HUES64 (cell line): ENCODE measurements at regions not wholly inside any gene's neighbourhood (a gene's known extent, or its start where the extent isn't known, plus 50 kb on each side); places are given as distances from the start of the nearest gene placed in this dataset.

Experiments
- H3K27ac ChIP-seq: 2 replicates; pipeline ENCODE4 v1.7.0; 2013; ENCODE audit warnings: low read depth, low read length, inconsistent platforms
- H3K27me3 ChIP-seq: 2 replicates; pipeline ENCODE4 v1.6.1; 2013; ENCODE audit warnings: mild to moderate bottlenecking, low read length; ENCODE audit not compliant: insufficient read depth
- H3K36me3 ChIP-seq: 2 replicates; pipeline ENCODE4 v1.6.1; 2013; ENCODE audit warnings: mild to moderate bottlenecking, low read length; ENCODE audit not compliant: insufficient read depth
- H3K4me1 ChIP-seq: 2 replicates; pipeline ENCODE4 v1.6.1; 2013; ENCODE audit warnings: mild to moderate bottlenecking, low read length, moderate library complexity; ENCODE audit not compliant: insufficient read depth
- H3K4me3 ChIP-seq: 2 replicates; pipeline ENCODE4 v1.5.1; 2013; ENCODE audit warnings: mild to moderate bottlenecking, low read length, moderate library complexity
- H3K9ac ChIP-seq: 2 replicates; pipeline ENCODE4 v1.6.1; 2013; ENCODE audit warnings: mild to moderate bottlenecking, low read depth, low read length
- H3K9me3 ChIP-seq: 2 replicates; pipeline ENCODE4 v1.6.1; 2013; ENCODE audit warnings: low read depth, low read length; ENCODE audit not compliant: insufficient read depth
- WGBS: fragments of 150-250, 120-280 bp; methylation state at CpG from one replicate; pipeline ENCODE4 v1.1.7; 2013; ENCODE audit warnings: missing lambda C conversion rate; 5-methylcytosine and 5-hydroxymethylcytosine counted together

DNA sequence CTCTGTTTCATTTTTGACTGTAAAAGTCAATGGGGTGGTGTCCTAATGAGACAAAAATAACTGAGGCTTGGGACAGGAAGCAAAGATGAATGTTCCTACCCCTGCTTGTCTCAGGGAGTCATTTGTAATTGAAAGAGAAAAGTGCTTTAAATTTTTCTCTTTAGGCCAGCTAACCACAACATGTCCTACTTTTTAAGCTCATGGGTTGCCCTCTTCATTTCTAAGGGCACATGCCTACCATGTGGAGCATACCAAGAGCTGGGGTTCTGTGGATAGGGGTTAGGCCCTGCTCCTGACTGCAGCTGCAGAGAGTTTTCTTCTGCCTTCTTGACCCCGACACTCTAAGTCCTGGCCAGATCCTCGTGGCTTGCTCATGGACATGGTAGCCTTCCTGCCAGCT is 96.8 kb upstream of the ARL4C start:
- Histone ChIP-seq H3K9ac (no peak overlapping the region), H3K4me1 (peaks cover 20% of the 10 kb centered on the region), H3K36me3 (no peaks in the 10 kb centered on the region), H3K27me3 (peaks cover 5% of the 10 kb centered on the region; the same call in 1 of the 2 replicates), H3K9me3 (no peaks in the 10 kb centered on the region), H3K27ac (no peak overlapping the region), H3K4me3 (no peak overlapping the region)
- WGBS, result 96% methylated on average over 2 of the region's 2 CpGs

GRCh38 chr2:234592541-234592940 is 95.7 kb upstream of the ARL4C start:
- Histone ChIP-seq H3K9ac (no peak overlapping the region), H3K4me3 (no peak overlapping the region), H3K27me3 (peaks cover 5% of the 10 kb centered on the region; the same call in 1 of the 2 replicates), H3K36me3 (no peaks in the 10 kb centered on the region), H3K4me1 (peaks cover 22% of the 10 kb centered on the region), H3K27ac (no peak overlapping the region), H3K9me3 (no peaks in the 10 kb centered on the region)
- 95% methylated on average over 5 of the region's 5 CpGs for WGBS

GRCh38 chr2:234590076-234590475 is 93.2 kb upstream of the ARL4C start:
- Histone ChIP-seq H3K9me3 (no peaks in the 10 kb centered on the region), H3K9ac (no peak overlapping the region), H3K36me3 (no peaks in the 10 kb centered on the region), H3K4me3 (no peak overlapping the region), H3K27me3 (peaks cover 5% of the 10 kb centered on the region; the same call in 1 of the 2 replicates), H3K4me1 (peaks cover 10% of the 10 kb centered on the region; the same call in 1 of the 2 replicates), H3K27ac (no peak overlapping the region)
- whole genome bisulfite sequencing, result 91% methylated on average over 3 of the region's 3 CpGs

DNA sequence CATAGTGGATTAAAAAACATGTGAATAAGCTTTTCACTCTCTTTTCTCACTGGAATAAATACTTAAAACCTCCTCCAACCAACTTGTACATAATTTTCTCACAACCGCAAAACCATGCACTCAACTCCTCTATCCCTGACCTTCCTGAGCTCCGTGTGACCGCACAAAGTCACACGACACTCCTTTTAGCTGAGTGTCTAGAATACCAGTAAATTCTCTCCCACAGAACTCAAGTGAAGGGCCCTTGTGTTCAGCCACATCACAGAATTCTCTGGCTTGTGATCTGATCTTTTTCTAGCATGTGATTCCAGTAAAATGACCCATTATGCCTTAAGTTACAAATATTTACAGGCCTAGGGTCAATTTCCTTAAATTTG is 91.2 kb upstream of the ARL4C start:
- H3K27ac ChIP-seq, result no peak overlapping the region
- H3K4me3 ChIP-seq, result no peak overlapping the region
- H3K27me3 ChIP-seq, result peaks cover 2% of the 10 kb centered on the region; the same call in 1 of the 2 replicates
- H3K36me3 ChIP-seq, result no peaks in the 10 kb centered on the region
- no peaks in the 10 kb centered on the region for H3K9me3 ChIP-seq
- peaks cover 10% of the 10 kb centered on the region; the same call in 1 of the 2 replicates for H3K4me1 ChIP-seq
- WGBS, result 95% methylated on average over 4 of the region's 4 CpGs
- no peak overlapping the region for H3K9ac ChIP-seq

DNA sequence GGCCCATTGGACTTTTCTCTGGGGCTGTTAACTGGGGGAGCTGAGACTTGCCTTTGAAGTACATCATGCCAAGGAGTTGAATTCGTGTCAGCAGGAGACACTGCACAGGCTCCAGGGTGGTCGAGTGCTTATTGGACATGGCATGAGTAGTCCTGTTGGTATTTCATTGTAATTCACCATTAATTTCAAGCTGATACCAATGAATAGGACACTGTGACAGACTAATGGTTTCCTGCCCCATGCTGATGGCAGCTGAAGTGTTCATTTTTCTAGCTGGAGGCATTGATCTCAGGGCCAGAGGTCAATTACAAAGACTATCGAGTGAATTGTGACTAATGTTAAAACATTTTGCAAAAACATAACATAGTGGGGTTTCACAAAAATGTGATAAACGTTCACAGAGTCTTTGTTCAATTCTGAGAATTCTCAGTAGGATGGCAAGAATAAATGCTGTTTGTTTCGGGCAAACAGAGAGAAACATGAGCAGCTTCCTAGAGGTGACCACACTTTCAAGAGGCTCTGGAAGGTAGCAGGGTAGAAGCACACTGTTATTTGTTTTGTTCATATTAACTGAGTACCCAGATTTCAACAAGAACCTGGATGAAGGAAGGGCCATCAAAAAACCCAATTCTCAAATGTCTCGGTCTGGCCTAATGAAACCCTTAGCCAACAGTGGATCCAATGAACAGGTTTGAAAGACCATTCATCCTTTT is 90.6 kb upstream of the ARL4C start:
- Histone ChIP-seq H3K9ac (no peak overlapping the region), H3K27ac (no peak overlapping the region), H3K36me3 (no peaks in the 10 kb centered on the region), H3K9me3 (no peaks in the 10 kb centered on the region), H3K4me1 (peaks cover 11% of the 10 kb centered on the region; the same call in 1 of the 2 replicates), H3K4me3 (no peak overlapping the region), H3K27me3 (peaks cover 2% of the 10 kb centered on the region; the same call in 1 of the 2 replicates)
- WGBS, result 87% methylated on average over 6 of the region's 6 CpGs

DNA sequence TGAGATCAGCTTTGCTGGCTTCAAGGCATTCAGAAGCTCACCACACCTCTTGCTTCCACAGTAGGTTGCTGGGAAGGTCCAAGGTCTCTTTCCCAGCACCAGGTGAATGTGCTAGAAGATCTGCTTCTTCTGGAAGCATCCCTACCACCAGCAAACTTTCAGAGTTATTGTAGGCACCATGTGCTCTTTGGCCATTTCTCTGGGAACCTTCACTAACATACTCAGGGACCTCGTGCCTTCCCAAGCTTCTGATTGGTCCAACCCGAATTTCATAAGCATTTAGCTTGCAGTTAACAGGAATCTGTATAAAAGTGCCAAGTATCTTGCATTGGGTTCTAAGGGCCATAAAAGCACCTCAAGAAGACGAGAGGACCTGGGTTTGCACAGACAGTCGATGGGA is 86.5 kb upstream of the ARL4C start:
- no peaks in the 10 kb centered on the region for H3K27me3 ChIP-seq
- no peak overlapping the region for H3K27ac ChIP-seq
- WGBS, result 93% methylated on average over 4 of the region's 4 CpGs
- H3K4me3 ChIP-seq, result no peak overlapping the region
- no peaks in the 10 kb centered on the region for H3K9me3 ChIP-seq
- no peak overlapping the region for H3K9ac ChIP-seq
- H3K36me3 ChIP-seq, result no peaks in the 10 kb centered on the region
- peaks cover 29% of the 10 kb centered on the region for H3K4me1 ChIP-seq

DNA sequence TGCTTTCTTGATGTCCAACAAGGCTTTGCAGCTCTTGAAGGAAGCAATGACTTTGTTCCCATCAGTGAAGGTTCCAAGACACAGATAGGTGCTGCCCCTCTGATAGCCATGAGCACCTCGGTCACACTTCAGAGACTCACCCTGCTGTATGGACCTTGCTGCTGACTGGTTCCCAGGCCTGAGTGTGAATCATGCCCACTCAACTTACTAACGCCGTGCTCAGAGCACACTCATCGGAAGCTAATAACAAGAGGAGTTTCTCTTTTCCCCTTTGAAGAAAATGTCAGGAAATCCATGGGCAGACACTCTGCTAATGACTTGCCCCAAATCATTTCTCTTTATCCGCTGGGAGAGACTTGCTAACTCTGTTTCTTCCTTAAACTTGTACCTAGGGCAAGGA is 83.8 kb upstream of the ARL4C start:
- no peaks in the 10 kb centered on the region for H3K9me3 ChIP-seq
- no peaks in the 10 kb centered on the region for H3K36me3 ChIP-seq
- H3K27me3 ChIP-seq, result no peaks in the 10 kb centered on the region
- H3K9ac ChIP-seq, result no peak overlapping the region
- no peak overlapping the region for H3K27ac ChIP-seq
- no peak overlapping the region for H3K4me3 ChIP-seq
- peaks cover 28% of the 10 kb centered on the region for H3K4me1 ChIP-seq
- WGBS, result 93% methylated on average over 5 of the region's 5 CpGs

DNA sequence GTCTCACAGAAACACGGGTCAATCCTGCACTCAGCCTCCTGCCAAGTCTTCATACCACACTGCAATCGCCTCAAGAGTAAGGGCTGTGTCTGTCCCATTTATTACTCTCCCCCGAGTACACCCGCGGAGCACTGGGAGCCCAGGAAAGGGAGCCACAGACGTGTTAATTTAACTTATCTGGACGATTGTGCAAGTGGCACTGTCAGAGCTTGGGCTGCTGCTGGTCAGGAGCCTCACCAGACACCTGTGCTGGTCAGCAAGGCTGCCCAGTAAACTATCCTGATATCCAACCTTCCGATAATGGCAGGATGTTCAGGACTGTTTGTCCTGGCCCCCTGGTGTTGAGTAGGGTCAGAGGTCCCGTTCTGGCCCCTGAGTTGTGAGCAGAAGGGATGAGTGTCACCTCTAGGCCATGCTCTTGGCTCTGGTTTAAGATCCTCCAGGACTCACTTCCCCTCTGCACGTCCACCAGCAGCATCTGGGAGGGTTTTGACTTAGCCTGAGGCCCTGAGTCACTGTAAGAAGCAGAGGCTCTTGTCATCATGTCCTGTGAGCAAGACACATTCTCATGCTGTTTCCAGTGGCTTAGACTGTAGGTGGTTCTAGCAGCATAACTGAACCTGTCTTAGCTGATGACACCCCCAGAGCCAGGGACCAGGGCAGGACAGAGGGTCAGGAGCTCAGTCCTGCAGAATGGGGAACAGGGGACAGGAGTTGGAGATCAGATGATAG is 82.5 kb upstream of the ARL4C start:
- WGBS, result 88% methylated on average over 10 of the region's 10 CpGs
- peaks cover 28% of the 10 kb centered on the region for H3K4me1 ChIP-seq
- no peaks in the 10 kb centered on the region for H3K36me3 ChIP-seq

DNA sequence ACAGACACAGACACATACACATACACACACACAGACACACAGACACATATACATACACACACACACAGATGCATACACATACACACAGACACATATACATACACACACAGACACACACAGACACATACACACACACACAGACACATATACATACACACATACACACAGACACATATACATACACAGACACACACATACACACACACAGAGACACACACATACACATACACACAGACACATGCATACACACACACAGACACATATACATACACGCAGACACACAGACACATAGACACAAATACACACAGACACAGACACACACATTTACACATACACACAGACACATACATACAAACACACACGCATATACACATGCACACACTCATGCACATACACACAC is 81.5 kb upstream of the ARL4C start:
- Histone ChIP-seq H3K27me3 (no peaks in the 10 kb centered on the region), H3K36me3 (no peaks in the 10 kb centered on the region), H3K9ac (no peak overlapping the region), H3K27ac (no peak overlapping the region), H3K9me3 (no peaks in the 10 kb centered on the region), H3K4me3 (no peak overlapping the region), H3K4me1 (peaks cover 28% of the 10 kb centered on the region)
- WGBS, result 93% methylated on average over 2 of the region's 2 CpGs

More for the DNA sequence above, 82.5 kb upstream of the ARL4C start:
- Histone ChIP-seq H3K4me3 (no peak overlapping the region), H3K9ac (no peak overlapping the region), H3K27me3 (no peaks in the 10 kb centered on the region), H3K9me3 (no peaks in the 10 kb centered on the region), H3K27ac (no peak overlapping the region)

- Histone ChIP-seq H3K36me3 (no peaks in the 10 kb centered on the region), H3K9me3 (no peaks in the 10 kb centered on the region), H3K4me1 (peaks cover 24% of the 10 kb centered on the region), H3K27me3 (no peaks in the 10 kb centered on the region), H3K9ac (no peak overlapping the region), H3K4me3 (no peak overlapping the region), H3K27ac (no peak overlapping the region)
- 46% methylated on average over 5 of the region's 5 CpGs for WGBS
Observed at GRCh38 chr2:234577191-234577590, 80.3 kb upstream of the ARL4C start.

- Histone ChIP-seq H3K4me3 (no peak overlapping the region), H3K36me3 (no peaks in the 10 kb centered on the region), H3K4me1 (0 out of 2 replicates have a peak, but pooled peaks cover 3% of the 10 kb centered on the region), H3K27me3 (no peaks in the 10 kb centered on the region), H3K27ac (no peak overlapping the region), H3K9ac (no peak overlapping the region), H3K9me3 (no peaks in the 10 kb centered on the region)
- 98% methylated on average over 7 of the region's 9 CpGs for WGBS
Observed at GRCh38 chr2:234571620-234572407, 74.9 kb upstream of the ARL4C start.
